Body of pancreas (tissue), 4 donors: ENCODE measurements at regions not wholly inside any gene's neighbourhood (a gene's known extent, or its start where the extent isn't known, plus 50 kb on each side); places are given as distances from the start of the nearest gene placed in this dataset.

Experiments
- ATAC-seq: fragments of 150-250 bp; one replicate; pipeline ENCODE4 v1.9.1; 2016
- DNase-seq, 4 donors: peaks; one replicate each; pipeline ENCODE4 v3.0.0-alpha.2; 2019
- H3K27ac ChIP-seq, 4 donors: fragments of 200-600 bp; sonication (generic); 1 replicate in 3 of 4; 2 replicates in 1 of 4; pipeline versions ENCODE4 v1.5.1 to v1.6.1; 2016 to 2019; ENCODE audit warnings: mild to moderate bottlenecking in 1 of 4, mixed read lengths in 1 of 4, moderate library complexity in 1 of 4
- H3K27me3 ChIP-seq, 2 donors: fragments of 200-600 bp; sonication (generic); one replicate each; pipeline ENCODE4 v1.6.0; 2016; ENCODE audit warnings: mild to moderate bottlenecking in 1 of 2
- H3K36me3 ChIP-seq, 2 donors: fragments of 200-600 bp; sonication (generic); replicated peaks in 1 of 2; 2 replicates each; pipeline ENCODE4 v1.5.1; 2016; ENCODE audit warnings: low read depth in 2 of 2; ENCODE audit not compliant: insufficient read depth in 1 of 2
- H3K4me1 ChIP-seq: fragments of 200-600 bp; sonication (generic); one replicate; pipeline ENCODE4 v1.6.0; 2016
- H3K4me3 ChIP-seq, 2 donors: fragments of 200-600 bp; sonication (generic); 1 replicate in 1 of 2; 2 replicates in 1 of 2; pipeline ENCODE4 v1.5.1; 2016 to 2019
- H3K9me3 ChIP-seq, 3 donors: fragments of 200-600 bp; sonication (generic); 1 replicate in 2 of 3; 2 replicates in 1 of 3; pipeline ENCODE4 v1.5.1; 2016
- CTCF ChIP-seq, 7 experiments: fragments of 450-650 bp in 4 of 7; fragments of 200-600 bp in 3 of 7; sonication (generic) in 3 of 7; IDR thresholded peaks; one replicate each; pipeline ENCODE4 v1.5.1; 2016 to 2019; ENCODE audit warnings: antibody characterized with exemption in 7 of 7
- POLR2A ChIP-seq, 3 donors: fragments of 450-650 bp; IDR thresholded peaks; one replicate each; pipeline ENCODE4 v1.6.1; 2016; ENCODE audit warnings: antibody characterized with exemption in 3 of 3, mild to moderate bottlenecking in 2 of 3
- WGBS, 2 donors: methylation state at CpG; one replicate each; pipeline ENCODE4 v1.1.5; 2017; 5-methylcytosine and 5-hydroxymethylcytosine counted together
- intact Hi-C: fragments of 100-400 bp; cut with DNase I; formaldehyde crosslinking; loops from one replicate; pipeline ENCODE4 v1.15.1; 2023

DNA sequence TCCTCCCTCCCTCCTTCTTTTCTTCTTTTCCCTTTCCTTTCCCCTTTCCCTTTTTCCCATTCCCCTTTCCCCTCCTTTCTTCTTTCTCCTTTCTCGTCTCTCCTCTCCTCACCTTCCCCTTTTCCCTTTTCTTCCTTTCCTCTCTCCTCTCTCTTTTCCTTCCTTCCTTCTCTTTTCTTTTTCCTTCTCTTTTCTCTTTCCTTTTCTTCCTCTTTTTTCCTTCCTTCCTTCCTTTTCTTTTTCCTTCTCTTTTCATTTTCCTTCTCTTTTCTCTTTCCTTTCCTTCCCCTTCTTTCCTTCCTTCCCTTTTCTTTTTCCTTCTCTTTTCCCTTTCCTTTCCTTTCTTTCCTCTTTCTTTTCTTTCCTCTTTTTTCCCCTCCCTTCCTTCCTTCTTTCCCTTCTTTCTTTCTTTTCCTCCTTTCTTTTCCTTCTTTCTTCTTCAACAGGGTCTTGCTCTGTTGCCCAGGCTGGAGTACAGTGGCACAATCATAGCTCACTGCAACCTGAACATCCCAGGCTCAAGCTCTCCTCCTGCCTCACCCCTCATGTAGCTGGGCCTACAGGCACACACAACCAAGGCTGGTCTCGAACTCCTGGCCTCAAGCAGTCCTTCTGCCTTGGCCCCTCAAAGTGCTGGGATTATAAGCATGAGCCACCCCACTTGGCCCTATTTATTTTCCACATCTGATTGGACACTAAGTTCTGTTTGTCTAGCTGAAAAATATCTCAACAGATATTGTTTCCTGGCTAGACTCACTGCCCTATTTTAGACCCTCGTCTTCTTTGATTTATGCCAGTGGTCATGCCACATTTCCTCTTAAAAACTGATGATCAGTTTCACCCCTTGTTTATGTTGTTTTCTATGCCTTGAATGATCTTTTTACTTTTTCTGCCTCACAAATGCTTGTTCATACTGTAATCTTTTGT is 57.1 kb upstream of the MACF1 start:
- no peak overlapping the region for H3K4me3 ChIP-seq
- H3K36me3 ChIP-seq: no peaks in the 10 kb centered on the region
- intact Hi-C loops: no loop called here
- no peak overlapping the region for H3K27ac ChIP-seq
- no peaks in the 10 kb centered on the region for H3K27me3 ChIP-seq
- no peaks in the 10 kb centered on the region for H3K9me3 ChIP-seq
- no peak for DNase-seq
- TF ChIP-seq CTCF (IDR thresholded peaks at IDR 0.05) (no peak), POLR2A (IDR thresholded peaks at IDR 0.05) (no peak)
- H3K4me1 ChIP-seq: peaks cover 28% of the 10 kb centered on the region
- 64 to 68% methylated on average over 3 of the region's 3 CpGs for WGBS, 2 donors
- no peak for ATAC-seq

DNA sequence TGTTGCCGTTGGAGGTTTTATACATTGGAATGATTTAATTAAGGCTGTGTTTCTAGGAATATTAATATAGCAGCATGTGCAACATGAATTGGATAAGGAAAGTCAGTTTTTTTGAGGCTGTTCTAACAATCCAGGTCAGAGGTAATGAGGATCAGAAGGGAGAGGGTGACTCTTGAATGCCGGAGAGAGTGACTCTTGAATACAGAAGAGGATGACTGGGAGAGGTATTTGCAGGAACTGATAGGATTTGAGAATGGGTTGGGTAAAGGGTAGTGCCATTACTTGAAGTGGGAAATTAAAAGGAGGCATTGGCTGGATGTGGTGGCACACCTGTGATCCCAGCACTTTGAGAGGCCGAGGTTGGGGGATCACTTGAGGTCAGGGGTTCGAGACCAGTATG is 55.6 kb upstream of the MACF1 start:
- no peak overlapping the region for H3K27ac ChIP-seq
- no peak for ATAC-seq
- H3K27me3 ChIP-seq: no peaks in the 10 kb centered on the region
- DNase-seq: no peak
- no peaks in the 10 kb centered on the region for H3K9me3 ChIP-seq
- no peak overlapping the region for H3K4me3 ChIP-seq
- intact Hi-C loops: no loop called here
- TF ChIP-seq POLR2A (IDR thresholded peaks at IDR 0.05): no peak
- no peak for TF ChIP-seq CTCF (IDR thresholded peaks at IDR 0.05)
- H3K36me3 ChIP-seq: no peaks in the 10 kb centered on the region
- H3K4me1 ChIP-seq: peaks cover 31% of the 10 kb centered on the region
- WGBS, 2 donors: 90 to 95% methylated on average over 4 of the region's 4 CpGs

GRCh38 chr1:39149509-39149908 is 55.0 kb upstream of the MACF1 start:
- no peak for DNase-seq
- H3K27ac ChIP-seq: no peak overlapping the region
- TF ChIP-seq CTCF (IDR thresholded peaks at IDR 0.05): no peak
- TF ChIP-seq POLR2A (IDR thresholded peaks at IDR 0.05): no peak
- ATAC-seq: no peak
- no peaks in the 10 kb centered on the region for H3K9me3 ChIP-seq
- no peaks in the 10 kb centered on the region for H3K27me3 ChIP-seq
- WGBS, 2 donors: 84 to 87% methylated on average over 4 of the region's 4 CpGs
- intact Hi-C loops: no loop called here
- H3K4me3 ChIP-seq: no peak overlapping the region
- H3K36me3 ChIP-seq: no peaks in the 10 kb centered on the region
- peaks cover 36% of the 10 kb centered on the region for H3K4me1 ChIP-seq

- ATAC-seq: no peak
- Histone ChIP-seq H3K36me3 (no peaks in the 10 kb centered on the region), H3K4me1 (peaks cover 49% of the 10 kb centered on the region), H3K9me3 (no peaks in the 10 kb centered on the region), H3K27me3 (no peaks in the 10 kb centered on the region), H3K4me3 (no peak overlapping the region), H3K27ac (no peak overlapping the region)
- TF ChIP-seq CTCF (IDR thresholded peaks at IDR 0.05): no peak
- no peak for TF ChIP-seq POLR2A (IDR thresholded peaks at IDR 0.05)
- 34 to 43% methylated on average over 2 of the region's 2 CpGs for WGBS, 2 donors
- intact Hi-C loops: no loop called here
- no peak for DNase-seq
Observed at GRCh38 chr1:39150779-39151178, 53.7 kb upstream of the MACF1 start.

- intact Hi-C loops: no loop called here
- H3K9me3 ChIP-seq: no peaks in the 10 kb centered on the region
- no peaks in the 10 kb centered on the region for H3K36me3 ChIP-seq
- WGBS, 2 donors: 83 to 86% methylated on average over 3 of the region's 3 CpGs
- no peak for DNase-seq
- no peak overlapping the region for H3K4me3 ChIP-seq
- H3K27me3 ChIP-seq: no peaks in the 10 kb centered on the region
- H3K27ac ChIP-seq: no peak overlapping the region
- peaks cover 49% of the 10 kb centered on the region for H3K4me1 ChIP-seq
- no peak for TF ChIP-seq POLR2A (IDR thresholded peaks at IDR 0.05)
- TF ChIP-seq CTCF (IDR thresholded peaks at IDR 0.05): no peak
- no peak for ATAC-seq
Observed at GRCh38 chr1:39151267-39151666, 53.2 kb upstream of the MACF1 start.
